Mesendoderm (in vitro differentiated cells): ENCODE measurements at regions not wholly inside any gene's neighbourhood (a gene's known extent, or its start where the extent isn't known, plus 50 kb on each side); places are given as distances from the start of the nearest gene placed in this dataset.

Experiments
- DNase-seq: peaks from one replicate; pipeline ENCODE4 v3.0.0; 2013
- H2AK5ac ChIP-seq: 2 replicates; pipeline ENCODE4 v1.6.1; 2013; ENCODE audit warnings: low read length, inconsistent platforms
- H2BK120ac ChIP-seq: 2 replicates; pipeline ENCODE4 v1.6.1; 2013; ENCODE audit warnings: low read depth, mild to moderate bottlenecking, low read length, moderate library complexity, mixed read lengths
- H2BK15ac ChIP-seq: replicated peaks from 2 replicates; pipeline ENCODE4 v1.6.1; 2013; ENCODE audit warnings: low read depth, mild to moderate bottlenecking, moderate library complexity
- H2BK5ac ChIP-seq: 2 replicates; pipeline ENCODE4 v1.6.1; 2013; ENCODE audit warnings: low read length, inconsistent platforms
- H3K18ac ChIP-seq: 2 replicates; pipeline ENCODE4 v1.6.1; 2013; ENCODE audit warnings: mild to moderate bottlenecking, low read length, mixed read lengths
- H3K23ac ChIP-seq: one replicate; pipeline ENCODE4 v1.6.1; 2013; ENCODE audit warnings: low read length
- H3K27ac ChIP-seq: 2 replicates; pipeline ENCODE4 v1.5.1; 2013; ENCODE audit warnings: low read depth, mild to moderate bottlenecking, inconsistent platforms, low read length, moderate library complexity
- H3K27me3 ChIP-seq: 2 replicates; pipeline ENCODE4 v1.6.1; 2013; ENCODE audit warnings: low read length, control low read depth, mild to moderate bottlenecking, inconsistent platforms; ENCODE audit not compliant: insufficient read depth, poor library complexity
- H3K36me3 ChIP-seq: 2 replicates; pipeline ENCODE4 v1.6.1; 2013; ENCODE audit warnings: low read length, inconsistent platforms; ENCODE audit not compliant: control insufficient read depth, insufficient read depth
- H3K4ac ChIP-seq: one replicate; pipeline ENCODE4 v1.6.1; 2013; ENCODE audit warnings: low read depth, mild to moderate bottlenecking, low read length, moderate library complexity
- H3K4me1 ChIP-seq: 2 replicates; pipeline ENCODE4 v1.6.1; 2013; ENCODE audit warnings: low read depth, low read length, inconsistent platforms; ENCODE audit not compliant: control insufficient read depth
- H3K4me2 ChIP-seq: 2 replicates; pipeline ENCODE4 v1.6.1; 2013; ENCODE audit warnings: low read length
- H3K4me3 ChIP-seq: 2 replicates; pipeline ENCODE4 v1.5.1; 2013; ENCODE audit warnings: mild to moderate bottlenecking, low read length
- H3K56ac ChIP-seq: one replicate; pipeline ENCODE4 v1.6.1; 2013; ENCODE audit warnings: low read length
- H3K79me1 ChIP-seq: 2 replicates; pipeline ENCODE4 v1.6.1; 2013; ENCODE audit warnings: low read length, inconsistent platforms
- H3K79me2 ChIP-seq: 2 replicates; pipeline ENCODE4 v1.6.1; 2013; ENCODE audit warnings: mild to moderate bottlenecking, low read length; ENCODE audit not compliant: control insufficient read depth, insufficient read depth
- H3K9ac ChIP-seq: 2 replicates; pipeline ENCODE4 v1.6.1; 2013; ENCODE audit warnings: low read length, inconsistent platforms
- H4K5ac ChIP-seq: one replicate; pipeline ENCODE4 v1.6.1; 2013; ENCODE audit warnings: low read length
- H4K8ac ChIP-seq: one replicate; pipeline ENCODE4 v1.6.1; 2013; ENCODE audit warnings: low read depth, mild to moderate bottlenecking, control low read depth, low read length, moderate library complexity
- WGBS: extraction: QIAGEN DNeasy Blood & Tissue Kit; methylation state at CpG from one replicate; pipeline ENCODE4 v1.1.7; 2013; ENCODE audit warnings: low lambda C conversion rate, missing lambda C conversion rate; ENCODE audit not compliant: insufficient coverage; ENCODE audit errors: extremely low coverage; 5-methylcytosine and 5-hydroxymethylcytosine counted together

DNA sequence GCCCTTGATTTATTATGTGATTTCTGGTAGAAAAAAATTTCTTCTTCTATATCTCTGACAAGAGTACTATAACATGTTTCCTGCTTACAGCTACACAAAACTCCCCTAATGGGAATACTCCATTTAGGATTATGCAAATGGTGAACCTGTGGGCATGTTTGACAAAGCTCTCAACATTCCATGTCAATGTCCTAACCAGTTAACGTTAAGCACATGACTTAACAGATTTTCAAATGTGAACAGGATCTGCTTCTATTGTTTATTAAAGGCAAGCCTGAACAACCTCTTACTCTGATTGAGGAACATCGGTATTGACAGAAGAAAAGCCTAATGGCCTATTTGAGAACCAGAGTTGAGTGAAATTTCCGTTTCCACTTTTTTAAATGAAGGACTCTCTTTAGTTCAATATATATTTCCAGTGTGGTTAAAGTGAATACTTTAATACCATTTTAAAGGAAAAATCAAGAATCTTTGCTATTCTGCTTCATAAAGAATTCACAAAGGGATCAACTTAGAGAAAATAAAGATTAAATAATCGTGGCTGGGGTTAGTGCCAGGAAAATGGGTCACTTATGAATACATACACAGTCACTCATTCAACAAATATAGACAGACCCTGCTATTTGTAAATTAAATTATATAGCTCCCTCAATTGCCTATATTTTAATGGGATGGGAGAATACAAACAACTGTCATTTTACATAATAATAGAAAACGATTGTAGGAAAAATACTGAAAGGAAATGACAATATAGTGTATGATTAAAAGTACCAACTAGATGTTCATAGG is 300.3 kb upstream of the CBLB start:
- Histone ChIP-seq H3K56ac (no peak overlapping the region), H3K4me3 (no peak overlapping the region), H3K79me1 (no peaks in the 10 kb centered on the region), H3K9ac (no peak overlapping the region), H2BK120ac (no peak overlapping the region), H3K79me2 (no peaks in the 10 kb centered on the region), H3K4me2 (no peak overlapping the region), H3K36me3 (no peaks in the 10 kb centered on the region), H3K4ac (no peak overlapping the region), H3K27ac (no peak overlapping the region), H3K27me3 (no peaks in the 10 kb centered on the region), H4K5ac (no peak overlapping the region), H3K18ac (no peak overlapping the region), H2AK5ac (no peak overlapping the region), H2BK5ac (no peak overlapping the region), H2BK15ac (no peak overlapping the region), H3K4me1 (no peaks in the 10 kb centered on the region), H3K23ac (no peak overlapping the region), H4K8ac (no peak overlapping the region)
- no CpG with 5 or more reads among the region's 5 CpGs for whole genome bisulfite sequencing
- peak; percentile 42 for DNase-seq

DNA sequence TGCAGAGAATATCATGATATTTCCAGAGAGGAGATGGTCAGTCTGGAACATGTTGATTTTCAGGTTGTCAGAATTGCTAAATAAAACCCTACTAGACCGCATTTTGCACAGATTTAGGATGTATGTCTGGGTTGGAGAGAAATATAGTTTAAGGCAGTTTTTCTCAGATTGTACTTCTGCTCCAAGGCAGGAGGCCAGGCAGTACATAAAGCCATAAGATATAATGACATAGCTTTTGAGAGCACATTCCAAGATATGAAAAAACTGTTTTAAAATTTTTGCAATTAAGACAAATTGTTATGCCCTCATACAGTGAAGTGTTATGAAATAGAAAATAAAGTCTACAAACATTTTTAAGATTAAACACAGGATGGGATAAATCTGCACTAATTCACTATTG is 301.8 kb upstream of the CBLB start:
- Histone ChIP-seq H2BK5ac (no peak overlapping the region), H3K4ac (no peak overlapping the region), H2BK15ac (no peak overlapping the region), H4K8ac (no peak overlapping the region), H3K79me1 (no peaks in the 10 kb centered on the region), H3K4me2 (no peak overlapping the region), H3K9ac (no peak overlapping the region), H3K79me2 (no peaks in the 10 kb centered on the region), H3K27ac (no peak overlapping the region), H3K56ac (no peak overlapping the region), H3K36me3 (no peaks in the 10 kb centered on the region), H3K4me3 (no peak overlapping the region), H4K5ac (no peak overlapping the region), H3K23ac (no peak overlapping the region), H2BK120ac (no peak overlapping the region), H3K18ac (no peak overlapping the region), H2AK5ac (no peak overlapping the region), H3K27me3 (no peaks in the 10 kb centered on the region), H3K4me1 (no peaks in the 10 kb centered on the region)
- no peak for DNase-seq
- WGBS: no CpG with 5 or more reads among the region's 1 CpG

DNA sequence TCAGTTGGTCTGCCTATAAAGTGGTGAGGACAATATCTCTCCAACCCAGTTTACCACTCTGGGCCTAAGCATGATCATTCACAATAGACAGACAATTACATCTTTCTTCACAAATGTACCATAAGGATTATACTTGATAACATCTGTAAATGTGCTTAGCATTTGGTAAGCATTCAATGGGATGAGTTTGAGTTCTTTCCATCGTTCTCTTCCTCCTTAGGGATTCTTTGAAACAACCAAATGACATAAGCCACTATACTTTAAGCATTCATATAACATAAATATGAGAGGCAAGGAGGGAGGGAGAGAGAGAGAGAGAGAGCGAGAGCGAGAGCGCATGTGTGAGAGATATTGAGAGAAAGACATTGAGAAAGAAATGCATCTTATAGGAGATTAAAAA is 303.3 kb upstream of the CBLB start:
- Histone ChIP-seq H3K79me2 (no peaks in the 10 kb centered on the region), H3K4me3 (no peak overlapping the region), H3K56ac (no peak overlapping the region), H3K79me1 (no peaks in the 10 kb centered on the region), H3K4me2 (no peak overlapping the region), H3K4me1 (no peaks in the 10 kb centered on the region), H3K18ac (no peak overlapping the region), H4K5ac (no peak overlapping the region), H3K9ac (no peak overlapping the region), H3K4ac (no peak overlapping the region), H4K8ac (no peak overlapping the region), H2AK5ac (no peak overlapping the region), H2BK15ac (no peak overlapping the region), H3K27ac (no peak overlapping the region), H3K27me3 (no peaks in the 10 kb centered on the region), H3K23ac (no peak overlapping the region), H2BK120ac (no peak overlapping the region), H2BK5ac (no peak overlapping the region), H3K36me3 (no peaks in the 10 kb centered on the region)
- no CpG with 5 or more reads among the region's 4 CpGs for WGBS
- no peak for DNase-seq

DNA sequence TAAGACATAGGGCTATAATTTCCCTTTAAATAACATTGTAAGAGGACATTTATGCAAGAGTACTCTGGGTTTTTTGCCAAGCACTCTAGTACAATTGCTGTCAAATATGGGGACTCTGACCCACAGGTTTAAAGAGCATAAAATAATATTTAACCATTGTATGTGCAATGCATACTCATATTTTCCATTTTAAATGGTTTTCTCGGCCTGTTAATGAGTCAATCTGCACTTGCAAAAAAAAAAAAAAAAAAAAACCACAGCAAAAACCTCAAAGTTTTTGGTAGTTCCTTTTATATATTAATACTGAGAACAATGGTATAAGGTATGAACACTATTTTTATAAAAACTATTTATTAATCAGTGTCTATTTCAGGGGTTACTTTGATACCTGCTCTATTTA is 304.0 kb upstream of the CBLB start:
- H2BK15ac ChIP-seq: no peak overlapping the region
- no peak overlapping the region for H2AK5ac ChIP-seq
- DNase-seq: no peak
- H3K9ac ChIP-seq: no peak overlapping the region
- WGBS: no CpG with 5 or more reads among the region's 1 CpG
- H4K5ac ChIP-seq: no peak overlapping the region
- no peak overlapping the region for H3K18ac ChIP-seq
- no peak overlapping the region for H3K23ac ChIP-seq
- H2BK5ac ChIP-seq: no peak overlapping the region
- H3K79me2 ChIP-seq: no peaks in the 10 kb centered on the region
- H3K36me3 ChIP-seq: no peaks in the 10 kb centered on the region
- no peak overlapping the region for H3K4me2 ChIP-seq
- no peak overlapping the region for H3K4me3 ChIP-seq
- H3K4me1 ChIP-seq: no peaks in the 10 kb centered on the region
- no peak overlapping the region for H3K27ac ChIP-seq
- no peak overlapping the region for H2BK120ac ChIP-seq
- H3K27me3 ChIP-seq: no peaks in the 10 kb centered on the region
- H3K56ac ChIP-seq: no peak overlapping the region
- no peak overlapping the region for H3K4ac ChIP-seq
- no peak overlapping the region for H4K8ac ChIP-seq
- H3K79me1 ChIP-seq: no peaks in the 10 kb centered on the region

DNA sequence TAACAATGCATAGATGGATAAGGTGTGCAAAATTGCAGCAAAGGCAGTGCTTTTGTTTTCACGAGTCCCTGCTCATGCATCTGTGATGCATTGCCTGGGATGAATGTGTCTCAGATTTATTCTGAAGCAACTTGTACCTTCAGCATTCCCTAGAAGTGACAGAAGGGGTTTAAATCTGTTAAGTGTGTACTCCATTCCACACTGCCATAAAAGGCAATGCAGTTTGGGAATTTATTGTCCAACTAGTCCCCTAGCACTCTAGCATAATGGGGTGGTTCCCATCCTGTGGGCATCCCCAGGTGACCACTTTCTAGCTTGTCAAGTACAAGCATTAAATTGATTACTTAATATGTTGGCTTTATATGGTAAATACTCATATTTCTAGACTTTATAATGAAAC is 306.5 kb upstream of the CBLB start:
- DNase-seq: no peak
- Histone ChIP-seq H3K4me2 (no peak overlapping the region), H2BK15ac (no peak overlapping the region), H3K9ac (no peak overlapping the region), H3K4ac (no peak overlapping the region), H3K79me2 (no peaks in the 10 kb centered on the region), H3K18ac (no peak overlapping the region), H3K79me1 (no peaks in the 10 kb centered on the region), H2AK5ac (no peak overlapping the region), H3K27ac (no peak overlapping the region), H3K23ac (no peak overlapping the region), H3K27me3 (no peaks in the 10 kb centered on the region), H3K4me1 (no peaks in the 10 kb centered on the region), H3K36me3 (no peaks in the 10 kb centered on the region), H4K5ac (no peak overlapping the region), H4K8ac (no peak overlapping the region), H3K56ac (no peak overlapping the region), H2BK120ac (no peak overlapping the region), H3K4me3 (no peak overlapping the region), H2BK5ac (no peak overlapping the region)
- no CpG with 5 or more reads among the region's 1 CpG for WGBS

DNA sequence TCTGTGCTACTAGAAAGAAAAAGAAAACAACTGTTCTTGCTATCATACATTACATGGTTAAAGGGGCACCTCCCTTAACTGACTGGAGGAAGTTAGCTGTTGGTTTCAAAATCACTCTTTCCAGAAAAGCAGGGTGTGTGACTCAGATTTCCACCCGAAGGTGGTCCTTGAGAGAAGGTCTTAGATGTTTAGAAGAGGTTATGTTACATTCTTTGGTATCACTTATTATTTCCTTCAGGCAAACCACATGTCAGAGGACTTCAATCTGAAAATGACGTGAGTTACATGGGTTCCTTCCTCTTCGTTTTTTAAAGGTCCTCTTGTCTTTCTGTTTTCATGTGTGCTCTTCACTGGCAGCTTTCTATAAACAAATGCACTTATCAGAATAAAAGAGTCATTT is 307.9 kb upstream of the CBLB start:
- Histone ChIP-seq H3K4me1 (no peaks in the 10 kb centered on the region), H3K4ac (no peak overlapping the region)

More for the DNA sequence above, 307.9 kb upstream of the CBLB start:
- Histone ChIP-seq H3K79me1 (no peaks in the 10 kb centered on the region), H3K36me3 (no peaks in the 10 kb centered on the region), H4K5ac (no peak overlapping the region), H3K23ac (no peak overlapping the region), H2BK120ac (no peak overlapping the region), H3K27me3 (no peaks in the 10 kb centered on the region), H2AK5ac (no peak overlapping the region), H3K79me2 (no peaks in the 10 kb centered on the region), H3K27ac (no peak overlapping the region), H3K9ac (no peak overlapping the region), H2BK5ac (no peak overlapping the region), H3K18ac (no peak overlapping the region), H3K4me3 (no peak overlapping the region), H2BK15ac (no peak overlapping the region), H3K4me2 (no peak overlapping the region), H4K8ac (no peak overlapping the region), H3K56ac (no peak overlapping the region)
- WGBS: no CpG with 5 or more reads among the region's 3 CpGs
- no peak for DNase-seq
